ENCODE measurements at regions not wholly inside any gene's neighbourhood (a gene's known extent, or its start where the extent isn't known, plus 50 kb on each side); places are given as distances from the start of the nearest gene placed in this dataset.

- no peak for TF ChIP-seq YY1 (IDR thresholded peaks at IDR 0.05; ENCODE audit: low read depth)
- no peak for TF ChIP-seq REST (IDR thresholded peaks at IDR 0.05; ENCODE audit: low read depth)
- TF ChIP-seq ZBTB7A (IDR thresholded peaks at IDR 0.05; ENCODE audit: low read depth): no peak
- no peak for TF ChIP-seq EP300 (IDR thresholded peaks at IDR 0.05; ENCODE audit: borderline replicate concordance)
- TF ChIP-seq EGR1 (IDR thresholded peaks at IDR 0.05): no peak
- no peak for TF ChIP-seq TEAD4 (IDR thresholded peaks at IDR 0.05)
- TF ChIP-seq TAF1 (IDR thresholded peaks at IDR 0.05; ENCODE audit: low read depth): no peak
- TF ChIP-seq NFIC (IDR thresholded peaks at IDR 0.05): no peak
- no peak for TF ChIP-seq CEBPB (IDR thresholded peaks at IDR 0.05)
These were observed 100.5 kb downstream of the CCDC71L start for GRCh38 chr7:106560482-106560881.
